ENCODE measurements at regions not wholly inside any gene's neighbourhood (a gene's known extent, or its start where the extent isn't known, plus 50 kb on each side); places are given as distances from the start of the nearest gene placed in this dataset.

DNA sequence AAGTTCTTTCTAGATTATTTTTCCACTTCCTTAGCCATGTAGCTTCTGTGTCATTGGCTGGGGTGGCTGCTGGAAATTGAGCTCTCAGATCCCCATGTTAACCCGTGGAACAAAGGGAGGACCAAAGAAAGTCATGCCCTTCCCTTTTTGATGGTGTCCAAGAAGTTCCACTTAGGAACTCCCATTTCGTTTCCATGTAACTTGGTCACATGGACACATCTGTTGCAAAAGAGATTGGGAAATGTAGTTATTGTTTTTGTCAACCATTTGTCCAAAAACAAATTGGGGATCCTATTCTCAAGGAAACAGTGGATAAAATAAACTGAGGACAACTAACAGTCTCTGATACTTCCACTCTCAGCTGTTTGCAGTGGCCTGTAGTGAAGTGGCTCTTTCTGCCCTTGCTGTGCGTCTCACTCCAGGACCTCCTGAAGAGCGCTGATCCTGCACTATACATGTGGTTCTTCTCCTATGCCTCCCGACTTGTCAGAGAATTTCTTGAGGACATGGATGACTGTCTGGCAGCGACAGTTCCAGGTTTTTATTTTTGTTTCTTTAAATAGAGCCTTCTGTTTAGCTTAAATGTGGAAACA lies 125.3 kb upstream of the LNX1 start:
- no peak for ATAC-seq
- peaks cover 18% of the 10 kb centered on the region for H3K27me3 Mint-ChIP-seq
- no peak overlapping the region for H3K27ac Mint-ChIP-seq
- H3K4me1 Mint-ChIP-seq: no peaks in the 10 kb centered on the region
- H3K9me3 Mint-ChIP-seq: no peaks in the 10 kb centered on the region
- H3K36me3 Mint-ChIP-seq: no peaks in the 10 kb centered on the region
- no peak overlapping the region for H3K4me3 Mint-ChIP-seq

- Mint-ChIP-seq H3K4me1 (no peaks in the 10 kb centered on the region), H3K9me3 (no peaks in the 10 kb centered on the region), H3K27ac (no peak overlapping the region), H3K27me3 (peaks cover 17% of the 10 kb centered on the region), H3K4me3 (no peak overlapping the region), H3K36me3 (no peaks in the 10 kb centered on the region)
- no peak for ATAC-seq
Measured at GRCh38 chr4:53716011-53716410, 124.7 kb upstream of the LNX1 start.

DNA sequence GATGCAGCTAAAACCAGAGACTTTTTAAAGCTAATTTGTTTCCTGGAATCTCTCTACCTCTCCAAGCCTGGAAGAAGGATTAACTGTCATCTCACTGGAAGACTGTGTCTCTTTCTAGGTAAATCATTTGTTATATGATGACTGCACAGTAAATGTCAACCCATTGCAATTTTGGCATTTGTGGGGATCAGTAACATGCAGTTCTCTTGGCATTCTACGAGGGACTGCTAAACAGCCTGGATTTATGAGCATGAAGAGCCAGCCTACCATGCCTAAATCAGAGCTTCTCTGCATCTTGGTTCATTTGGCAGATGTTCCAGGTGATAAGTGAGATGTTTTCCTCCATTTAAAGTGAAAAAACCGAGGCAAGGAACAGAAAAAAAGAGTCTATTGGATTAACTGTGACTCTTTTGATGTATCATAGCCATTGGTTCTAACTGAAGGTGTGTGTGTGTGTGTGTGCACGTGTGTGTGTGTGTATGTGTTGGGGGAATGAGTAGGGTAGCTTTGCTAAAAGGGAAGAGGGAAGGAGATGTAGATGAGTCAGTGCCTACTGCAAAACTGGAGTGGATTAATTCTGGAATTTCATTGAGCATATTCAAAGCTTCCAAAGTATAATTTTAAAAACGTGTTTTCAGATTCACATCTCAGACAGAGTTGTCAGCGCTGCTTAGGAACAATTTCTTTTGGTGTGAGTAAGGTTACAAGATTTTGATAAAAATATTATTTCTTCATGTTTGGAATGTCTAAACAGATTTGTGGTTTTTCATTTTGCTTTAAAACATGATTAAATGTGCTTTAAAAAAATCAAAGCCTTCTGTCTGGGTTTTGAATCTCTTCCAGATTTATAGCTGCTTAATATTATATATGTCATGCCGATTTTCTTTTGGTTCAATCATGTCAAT lies 123.2 kb upstream of the LNX1 start:
- no peaks in the 10 kb centered on the region for H3K9me3 Mint-ChIP-seq
- H3K36me3 Mint-ChIP-seq: no peaks in the 10 kb centered on the region
- H3K4me1 Mint-ChIP-seq: no peaks in the 10 kb centered on the region
- no peak overlapping the region for H3K27ac Mint-ChIP-seq
- no peak overlapping the region for H3K4me3 Mint-ChIP-seq
- no peak for ATAC-seq
- H3K27me3 Mint-ChIP-seq: peaks cover 1% of the 10 kb centered on the region

DNA sequence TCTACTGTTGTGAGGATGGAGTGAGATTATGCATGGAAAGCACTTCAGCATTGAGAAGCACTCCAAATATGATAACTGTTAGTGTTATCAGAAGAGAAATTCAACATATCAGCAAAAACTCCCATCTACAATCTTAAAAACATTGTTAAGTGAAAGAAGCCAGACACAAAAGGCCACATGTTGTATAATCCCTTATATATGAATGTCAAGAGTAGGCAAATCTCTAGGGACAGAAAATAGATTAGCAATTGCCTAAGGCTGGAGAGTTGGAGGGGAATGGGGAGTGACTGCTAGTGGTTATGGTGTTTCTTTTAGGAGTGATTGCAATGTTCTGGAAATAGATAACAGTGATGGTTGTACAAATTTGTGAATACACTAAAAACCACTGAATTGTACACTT lies 122.5 kb upstream of the LNX1 start:
- ATAC-seq: no peak
- H3K4me1 Mint-ChIP-seq: no peaks in the 10 kb centered on the region
- H3K36me3 Mint-ChIP-seq: no peaks in the 10 kb centered on the region
- no peaks in the 10 kb centered on the region for H3K27me3 Mint-ChIP-seq
- H3K9me3 Mint-ChIP-seq: no peaks in the 10 kb centered on the region
- no peak overlapping the region for H3K27ac Mint-ChIP-seq
- no peak overlapping the region for H3K4me3 Mint-ChIP-seq

DNA sequence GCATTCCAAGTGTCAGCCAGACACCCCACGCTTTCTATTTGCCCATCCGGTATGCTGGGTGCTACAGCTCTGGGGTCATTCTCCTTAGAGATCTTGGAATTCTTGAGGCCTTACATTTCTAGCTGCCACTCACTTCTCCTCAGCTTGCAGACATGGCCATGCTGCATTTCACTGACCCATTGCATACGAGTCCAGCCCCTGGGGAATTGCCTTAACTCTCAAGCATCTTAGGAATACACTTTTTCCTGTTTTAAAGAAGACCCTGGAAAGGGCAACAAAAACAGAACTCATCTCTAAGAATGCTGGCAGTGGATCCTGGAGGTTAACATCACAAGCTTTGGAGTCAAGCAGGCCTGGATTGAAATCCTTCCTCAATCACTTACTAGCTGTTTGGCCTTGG lies 122.0 kb upstream of the LNX1 start:
- no peaks in the 10 kb centered on the region for H3K9me3 Mint-ChIP-seq
- no peaks in the 10 kb centered on the region for H3K27me3 Mint-ChIP-seq
- no peak for ATAC-seq
- H3K36me3 Mint-ChIP-seq: no peaks in the 10 kb centered on the region
- H3K4me1 Mint-ChIP-seq: no peaks in the 10 kb centered on the region
- no peak overlapping the region for H3K4me3 Mint-ChIP-seq
- H3K27ac Mint-ChIP-seq: no peak overlapping the region

DNA sequence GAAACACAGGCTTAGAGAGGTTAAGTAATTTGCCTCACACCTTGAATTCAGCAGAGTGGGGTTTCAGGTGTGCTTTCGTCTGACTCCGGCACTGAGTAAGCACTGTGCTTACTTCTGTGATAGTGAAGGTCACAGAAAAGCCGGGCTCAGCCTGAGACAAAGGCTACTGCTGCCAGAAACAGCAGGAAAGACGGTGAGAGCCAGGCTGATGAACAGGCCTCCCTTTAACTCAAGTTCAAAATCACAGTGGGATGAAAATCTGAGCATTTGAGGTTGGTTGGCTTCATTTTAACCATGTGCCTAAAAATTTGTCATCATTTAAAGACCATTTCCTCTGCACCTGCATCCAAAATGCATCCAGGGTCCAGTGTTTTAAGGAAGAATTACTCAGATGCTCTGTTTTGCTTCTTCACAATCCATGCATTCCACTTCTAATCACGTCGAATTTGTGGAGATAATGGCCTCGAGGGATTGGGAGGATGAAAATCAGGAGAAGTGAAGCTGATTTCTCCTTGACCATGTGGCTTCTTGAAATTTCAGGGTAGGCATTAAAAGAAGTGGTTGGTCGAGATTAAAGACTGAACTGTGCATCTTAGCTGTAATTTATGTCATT lies 121.2 kb upstream of the LNX1 start:
- Mint-ChIP-seq H3K4me1 (no peaks in the 10 kb centered on the region), H3K4me3 (no peak overlapping the region), H3K27me3 (no peaks in the 10 kb centered on the region), H3K9me3 (no peaks in the 10 kb centered on the region), H3K36me3 (no peaks in the 10 kb centered on the region), H3K27ac (no peak overlapping the region)
- ATAC-seq: no peak

DNA sequence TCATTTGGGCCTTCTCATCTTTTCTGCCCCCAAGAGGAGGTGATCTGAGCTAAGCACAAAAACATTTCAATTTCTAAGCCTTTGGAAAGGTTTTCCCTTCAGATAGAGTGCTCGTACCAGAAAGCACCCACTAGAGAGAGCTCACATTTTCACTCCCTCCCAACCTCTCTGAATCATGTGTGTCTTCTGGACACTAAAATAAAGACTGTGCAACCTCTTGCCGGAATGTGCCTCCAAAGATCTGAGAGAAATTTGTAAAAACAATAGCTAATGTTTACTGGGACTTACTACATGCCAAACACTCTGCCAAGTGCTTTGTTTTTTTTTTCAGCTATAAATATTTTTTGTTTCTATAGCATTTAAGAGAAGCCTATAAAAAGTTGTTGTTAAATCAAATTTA lies 120.6 kb upstream of the LNX1 start:
- Mint-ChIP-seq H3K27ac (no peak overlapping the region), H3K4me1 (no peaks in the 10 kb centered on the region), H3K9me3 (no peaks in the 10 kb centered on the region), H3K36me3 (no peaks in the 10 kb centered on the region), H3K27me3 (no peaks in the 10 kb centered on the region), H3K4me3 (no peak overlapping the region)
- no peak for ATAC-seq

DNA sequence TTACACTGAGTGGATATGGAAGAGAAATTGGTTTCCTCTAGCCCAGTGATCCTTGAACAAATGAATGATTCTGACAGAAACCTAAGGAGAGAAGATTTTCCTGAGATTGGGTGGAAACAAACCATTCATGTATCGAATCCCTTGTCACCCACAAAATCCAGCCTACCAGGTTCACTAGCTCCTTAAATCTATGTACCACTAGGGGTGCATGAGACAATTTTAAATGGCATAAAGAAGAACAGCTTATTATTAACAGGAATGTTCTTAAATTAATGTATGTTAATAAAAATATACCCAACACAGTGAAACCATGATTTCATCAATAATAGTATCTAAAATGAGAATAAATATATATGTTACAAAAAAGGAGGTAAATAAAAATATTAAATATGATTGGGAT lies 118.4 kb upstream of the LNX1 start:
- H3K36me3 Mint-ChIP-seq: no peaks in the 10 kb centered on the region
- no peak overlapping the region for H3K4me3 Mint-ChIP-seq
- no peak overlapping the region for H3K27ac Mint-ChIP-seq

DNA sequence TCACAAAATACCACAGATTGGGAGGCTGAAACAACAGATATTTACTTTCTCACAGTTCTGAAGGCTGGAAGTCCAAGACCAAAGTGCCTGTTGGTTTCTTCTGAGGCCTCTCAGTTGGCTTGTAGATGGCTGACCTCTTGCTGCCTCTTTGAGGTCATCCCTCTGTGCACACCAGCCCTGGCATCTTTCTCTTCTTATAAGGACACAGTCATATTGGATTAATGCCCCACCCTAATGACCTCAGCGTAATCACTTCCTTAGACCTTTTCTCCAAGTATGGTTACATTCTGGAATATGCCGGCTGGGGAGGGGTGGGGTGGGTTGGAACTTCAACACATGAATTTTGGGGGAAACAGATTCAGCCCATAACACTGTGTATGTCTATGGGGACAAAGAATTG lies 116.2 kb upstream of the LNX1 start:
- no peaks in the 10 kb centered on the region for H3K36me3 Mint-ChIP-seq
- H3K9me3 Mint-ChIP-seq: no peaks in the 10 kb centered on the region
- no peak overlapping the region for H3K4me3 Mint-ChIP-seq
- peaks cover 38% of the 10 kb centered on the region for H3K4me1 Mint-ChIP-seq
- ATAC-seq: no peak
- no peaks in the 10 kb centered on the region for H3K27me3 Mint-ChIP-seq
- no peak overlapping the region for H3K27ac Mint-ChIP-seq

More for the DNA sequence above, 118.4 kb upstream of the LNX1 start:
- Mint-ChIP-seq H3K27me3 (no peaks in the 10 kb centered on the region), H3K4me1 (peaks cover 22% of the 10 kb centered on the region), H3K9me3 (no peaks in the 10 kb centered on the region)
- ATAC-seq: no peak

GRCh38 chr4:53706422-53707032 lies 115.2 kb upstream of the LNX1 start:
- Mint-ChIP-seq H3K4me3 (no peak overlapping the region), H3K27ac (peak overlapping the region; percentile 46), H3K4me1 (peaks cover 46% of the 10 kb centered on the region), H3K9me3 (no peaks in the 10 kb centered on the region), H3K36me3 (no peaks in the 10 kb centered on the region), H3K27me3 (no peaks in the 10 kb centered on the region)
- peak; percentile 42 for ATAC-seq

DNA sequence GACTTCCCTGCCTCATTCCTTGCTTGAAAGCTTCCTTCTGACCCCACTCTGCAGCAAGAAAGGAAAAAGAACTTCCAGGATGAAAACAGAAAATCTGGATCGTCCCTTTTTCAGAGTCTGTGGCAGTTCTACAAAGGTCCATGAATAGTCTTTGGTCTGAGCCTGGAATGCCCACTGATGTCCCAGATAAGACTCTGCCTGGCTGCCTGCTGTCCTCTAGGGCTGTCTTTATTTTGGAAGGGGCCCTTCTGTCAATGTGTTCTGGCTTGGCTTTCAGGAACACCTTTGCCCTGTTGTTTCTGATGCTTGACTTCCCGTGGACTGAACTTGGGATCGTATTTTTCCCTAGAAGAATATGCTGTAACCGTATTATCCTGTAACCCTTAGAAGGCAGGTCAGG lies 114.7 kb upstream of the LNX1 start:
- Mint-ChIP-seq H3K27ac (peak overlapping the region; percentile 73), H3K4me1 (peaks cover 52% of the 10 kb centered on the region), H3K27me3 (no peaks in the 10 kb centered on the region), H3K36me3 (peaks cover 5% of the 10 kb centered on the region), H3K4me3 (no peak overlapping the region), H3K9me3 (peaks cover 3% of the 10 kb centered on the region)
- ATAC-seq: no peak

GRCh38 chr4:53705151-53705764 lies 114.0 kb upstream of the LNX1 start:
- peaks cover 7% of the 10 kb centered on the region for H3K9me3 Mint-ChIP-seq
- H3K4me3 Mint-ChIP-seq: no peak overlapping the region
- peaks cover 8% of the 10 kb centered on the region for H3K36me3 Mint-ChIP-seq
- H3K4me1 Mint-ChIP-seq: peaks cover 55% of the 10 kb centered on the region
- peak overlapping the region; percentile 73 for H3K27ac Mint-ChIP-seq
- H3K27me3 Mint-ChIP-seq: no peaks in the 10 kb centered on the region
- ATAC-seq: peak; percentile 76

DNA sequence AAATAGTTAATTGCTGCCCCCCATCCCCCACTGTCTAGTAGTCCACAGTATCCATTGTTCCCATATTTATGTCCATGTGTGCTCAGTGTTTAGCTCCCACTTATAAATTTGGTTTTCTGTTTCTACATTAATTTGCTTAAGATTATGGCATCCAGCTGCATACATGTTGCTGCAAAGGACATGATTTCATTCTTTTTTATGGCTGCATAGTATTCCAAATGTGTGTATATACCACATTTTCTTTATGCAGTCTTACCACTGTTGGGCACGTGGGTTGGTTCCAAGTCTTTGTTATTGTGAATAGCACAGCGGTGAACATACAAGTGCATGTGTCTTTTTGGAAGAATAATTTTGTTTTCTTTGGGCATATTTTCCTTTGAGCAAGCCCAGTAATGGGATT lies 113.0 kb upstream of the LNX1 start:
- Mint-ChIP-seq H3K27ac (peak overlapping the region; percentile 73), H3K27me3 (no peaks in the 10 kb centered on the region), H3K4me3 (no peak overlapping the region), H3K4me1 (peaks cover 55% of the 10 kb centered on the region), H3K9me3 (peaks cover 7% of the 10 kb centered on the region), H3K36me3 (peaks cover 8% of the 10 kb centered on the region)
- ATAC-seq: no peak

DNA sequence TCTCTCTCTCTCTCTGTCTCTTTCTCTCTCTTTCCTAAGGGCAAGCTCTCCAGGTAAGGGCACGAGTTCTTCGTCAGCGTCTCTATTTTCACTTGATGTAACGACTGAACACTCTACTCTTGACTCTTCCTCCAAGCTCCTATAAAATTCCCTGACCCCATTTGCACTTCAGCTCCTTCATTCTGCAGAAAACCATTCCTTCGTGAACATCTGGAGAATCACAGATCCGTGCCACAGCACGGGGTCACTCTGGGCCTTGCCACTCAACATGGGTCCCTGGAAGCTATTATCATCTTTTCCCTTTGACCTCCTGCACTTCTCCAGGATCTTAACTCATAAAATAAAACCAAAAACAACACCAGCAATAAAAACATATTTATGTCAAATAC lies 112.0 kb upstream of the LNX1 start:
- no peaks in the 10 kb centered on the region for H3K27me3 Mint-ChIP-seq
- H3K4me3 Mint-ChIP-seq: peak overlapping the region; percentile 74
- H3K9me3 Mint-ChIP-seq: peaks cover 7% of the 10 kb centered on the region
- no peak for ATAC-seq
- peaks cover 55% of the 10 kb centered on the region for H3K4me1 Mint-ChIP-seq
- peaks cover 8% of the 10 kb centered on the region for H3K36me3 Mint-ChIP-seq
- H3K27ac Mint-ChIP-seq: peak overlapping the region; percentile 86
